Neuron (in vitro differentiated cells): ENCODE measurements at regions not wholly inside any gene's neighbourhood (a gene's known extent, or its start where the extent isn't known, plus 50 kb on each side); places are given as distances from the start of the nearest gene placed in this dataset.
"Not testable (repeated sequence)": the region's sequence is repeated elsewhere in the genome, so short reads cannot be mapped to it uniquely, and the experiment has no call there.

Source experiments
- H2AFZ ChIP-seq: one replicate; pipeline ENCODE4 v1.6.1; 2013; ENCODE audit warnings: low read depth, mild to moderate bottlenecking, inconsistent platforms, low read length, moderate library complexity
- H3K27me3 ChIP-seq: one replicate; pipeline ENCODE4 v1.6.1; 2013; ENCODE audit warnings: low read length; ENCODE audit not compliant: insufficient read depth
- H3K36me3 ChIP-seq: one replicate; pipeline ENCODE4 v1.6.1; 2013; ENCODE audit warnings: low read length; ENCODE audit not compliant: insufficient read depth
- H3K4me1 ChIP-seq: one replicate; pipeline ENCODE4 v1.6.1; 2013; ENCODE audit warnings: low read length; ENCODE audit not compliant: insufficient read depth
- H3K4me3 ChIP-seq: 2 replicates; pipeline ENCODE4 v1.5.1; 2013; ENCODE audit warnings: mild to moderate bottlenecking, low read length, moderate library complexity
- H3K9me3 ChIP-seq: one replicate; pipeline ENCODE4 v1.6.1; 2013; ENCODE audit warnings: low read length

DNA sequence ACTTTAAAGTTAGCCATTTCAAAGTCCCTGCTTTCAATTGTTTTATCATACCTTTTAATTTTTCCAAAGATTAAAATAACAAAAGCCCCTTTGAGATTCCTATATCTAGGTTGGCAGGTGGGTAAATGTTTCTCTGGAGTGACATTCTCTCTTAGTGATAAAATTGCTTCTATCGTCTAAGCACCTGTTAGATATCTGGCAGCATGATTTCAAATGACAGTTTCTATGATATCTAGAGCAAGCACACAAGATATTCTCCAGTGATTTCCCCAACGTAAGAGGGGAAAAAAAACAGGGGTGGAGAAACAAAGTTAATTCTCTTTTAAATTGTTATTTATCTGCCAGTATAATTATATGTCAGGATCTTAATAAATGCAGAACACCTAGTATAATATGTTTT lies 610.2 kb downstream of the DSC3 start:
- H3K27me3 ChIP-seq = no peaks in the 10 kb centered on the region
- H3K4me3 ChIP-seq = no peak overlapping the region
- H2AFZ ChIP-seq = no peak overlapping the region
- H3K36me3 ChIP-seq = no peaks in the 10 kb centered on the region
- H3K9me3 ChIP-seq = no peaks in the 10 kb centered on the region
- H3K4me1 ChIP-seq = no peaks in the 10 kb centered on the region

DNA sequence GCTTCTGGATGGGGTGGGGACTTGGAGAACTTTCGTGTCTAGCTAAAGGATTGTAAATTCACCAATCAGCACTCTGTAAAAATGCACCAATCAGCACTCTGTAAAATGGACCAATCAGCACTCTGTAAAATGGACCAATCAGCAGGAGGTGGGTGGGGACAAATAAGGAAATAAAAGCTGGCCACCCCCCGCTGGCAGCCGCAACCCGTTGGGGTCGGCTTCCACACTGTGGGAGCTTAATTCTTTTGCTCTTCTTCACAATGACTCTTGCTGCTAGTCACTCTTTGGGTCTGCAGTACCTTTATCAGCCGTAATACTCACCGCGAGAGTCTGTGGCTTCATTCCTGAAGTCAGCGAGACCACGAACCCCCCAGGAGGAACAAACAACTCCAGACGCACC lies 623.1 kb downstream of the DSC3 start:
- not testable (repeated sequence) for H3K4me1 ChIP-seq, H3K36me3 ChIP-seq, H3K27me3 ChIP-seq, H3K9me3 ChIP-seq, H3K4me3 ChIP-seq, H2AFZ ChIP-seq

DNA sequence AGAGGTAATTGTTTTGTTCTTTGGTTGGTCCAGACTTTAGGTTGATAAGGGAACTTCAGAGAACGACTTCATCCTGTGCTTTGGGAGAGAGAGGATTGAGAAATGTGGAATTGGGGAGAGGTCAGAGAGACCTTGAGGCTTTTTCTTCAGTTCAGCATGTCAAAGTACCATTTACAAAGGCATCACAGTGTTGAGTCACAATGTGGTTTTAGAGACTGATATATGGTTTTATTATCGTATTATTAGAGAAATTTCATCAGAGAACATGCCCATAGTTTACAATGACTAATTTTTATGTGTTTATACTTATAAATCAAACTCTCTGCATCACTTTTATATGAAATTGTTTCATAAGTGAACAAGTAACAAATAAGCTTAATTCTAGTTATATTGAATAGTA lies 626.6 kb downstream of the DSC3 start:
- no peak overlapping the region for H3K4me3 ChIP-seq
- H2AFZ ChIP-seq = no peak overlapping the region
- H3K27me3 ChIP-seq = no peaks in the 10 kb centered on the region
- H3K9me3 ChIP-seq = no peaks in the 10 kb centered on the region
- no peaks in the 10 kb centered on the region for H3K4me1 ChIP-seq
- H3K36me3 ChIP-seq = no peaks in the 10 kb centered on the region

DNA sequence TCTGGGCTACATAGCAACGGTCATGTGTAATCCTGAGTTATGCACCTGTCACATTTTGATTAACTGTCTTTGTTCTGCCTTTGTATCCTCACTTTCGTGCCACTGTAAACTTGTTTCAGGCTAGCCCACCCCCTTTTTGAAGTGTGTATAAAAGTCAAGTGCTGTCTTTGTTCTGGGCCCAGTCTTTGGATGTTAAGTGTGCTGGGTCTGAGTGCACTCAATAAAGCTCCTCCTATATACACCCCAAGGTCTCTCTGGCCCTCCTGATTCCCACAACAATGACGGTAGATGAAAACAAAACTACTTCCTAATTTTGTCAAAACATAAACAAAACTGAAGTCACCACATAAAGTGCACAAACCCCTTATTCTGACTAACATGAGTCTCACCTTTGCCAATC lies 633.4 kb downstream of the DSC3 start:
- Histone ChIP-seq H3K36me3 (no peaks in the 10 kb centered on the region), H3K4me3 (no peak overlapping the region), H3K27me3 (no peaks in the 10 kb centered on the region), H3K4me1 (no peaks in the 10 kb centered on the region), H2AFZ (no peak overlapping the region), H3K9me3 (no peaks in the 10 kb centered on the region)

DNA sequence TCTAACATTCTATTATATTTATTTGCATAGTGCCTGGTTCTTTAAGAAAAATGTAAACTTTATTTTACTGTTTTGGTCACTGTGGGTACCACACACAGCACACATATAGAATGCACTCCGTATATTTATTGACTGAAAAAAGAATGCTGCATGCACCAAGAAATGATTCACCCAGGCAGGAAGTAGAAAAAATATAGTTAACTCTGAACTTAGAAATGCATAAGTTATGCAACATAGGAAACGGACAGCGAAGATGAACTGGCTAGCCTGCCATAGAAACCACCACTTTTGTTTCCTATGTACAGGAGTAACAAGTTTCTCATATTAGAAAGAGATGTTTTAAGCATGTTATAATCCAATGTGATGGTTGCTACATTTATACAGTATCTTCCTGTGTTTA lies 635.8 kb downstream of the DSC3 start:
- H3K4me1 ChIP-seq = no peaks in the 10 kb centered on the region
- no peaks in the 10 kb centered on the region for H3K9me3 ChIP-seq
- no peaks in the 10 kb centered on the region for H3K27me3 ChIP-seq
- H2AFZ ChIP-seq = no peak overlapping the region
- H3K4me3 ChIP-seq = no peak overlapping the region
- H3K36me3 ChIP-seq = no peaks in the 10 kb centered on the region

DNA sequence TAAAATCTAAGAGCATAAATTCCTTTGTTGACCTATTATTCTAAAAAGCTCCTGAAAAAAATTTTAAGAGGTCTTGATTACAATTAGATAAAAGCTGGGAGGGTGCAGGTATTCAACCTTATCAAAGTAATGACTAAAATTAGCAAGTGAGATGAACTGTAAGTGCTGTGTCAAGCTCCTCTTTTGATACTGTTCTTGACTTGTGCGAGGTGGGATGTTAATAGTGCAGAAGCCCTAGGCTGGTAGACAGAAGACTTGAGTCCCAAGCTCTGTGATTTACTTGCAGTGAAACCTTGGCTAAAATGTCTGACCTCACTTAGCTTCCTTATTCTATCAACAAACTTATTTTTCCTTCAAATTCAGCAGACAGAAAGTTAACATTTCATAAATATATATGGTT lies 637.5 kb downstream of the DSC3 start:
- H3K4me1 ChIP-seq = no peaks in the 10 kb centered on the region
- no peaks in the 10 kb centered on the region for H3K9me3 ChIP-seq
- H2AFZ ChIP-seq = no peak overlapping the region
- H3K36me3 ChIP-seq = no peaks in the 10 kb centered on the region
- no peaks in the 10 kb centered on the region for H3K27me3 ChIP-seq
- no peak overlapping the region for H3K4me3 ChIP-seq

DNA sequence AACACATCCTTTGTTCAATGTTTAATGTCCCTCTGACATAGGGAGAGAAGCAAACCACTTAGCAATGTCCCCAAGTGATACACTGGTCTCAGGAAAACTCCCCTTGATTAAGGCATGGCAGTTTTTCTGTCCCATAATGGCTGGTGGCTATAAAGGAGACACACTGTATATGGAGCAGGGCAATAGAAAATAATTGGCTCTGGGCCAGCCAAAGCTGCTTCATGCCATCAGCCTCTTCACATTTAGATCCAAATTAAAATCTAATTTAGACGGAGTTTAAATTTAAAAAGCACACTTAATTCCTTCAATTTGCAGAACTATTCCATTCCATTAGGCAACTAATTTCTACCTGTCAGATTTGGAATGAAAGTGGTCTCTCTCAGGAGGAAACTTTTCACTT lies 638.1 kb downstream of the DSC3 start:
- Histone ChIP-seq H3K4me1 (no peaks in the 10 kb centered on the region), H3K27me3 (no peaks in the 10 kb centered on the region), H3K4me3 (no peak overlapping the region), H3K36me3 (no peaks in the 10 kb centered on the region), H2AFZ (no peak overlapping the region), H3K9me3 (no peaks in the 10 kb centered on the region)

DNA sequence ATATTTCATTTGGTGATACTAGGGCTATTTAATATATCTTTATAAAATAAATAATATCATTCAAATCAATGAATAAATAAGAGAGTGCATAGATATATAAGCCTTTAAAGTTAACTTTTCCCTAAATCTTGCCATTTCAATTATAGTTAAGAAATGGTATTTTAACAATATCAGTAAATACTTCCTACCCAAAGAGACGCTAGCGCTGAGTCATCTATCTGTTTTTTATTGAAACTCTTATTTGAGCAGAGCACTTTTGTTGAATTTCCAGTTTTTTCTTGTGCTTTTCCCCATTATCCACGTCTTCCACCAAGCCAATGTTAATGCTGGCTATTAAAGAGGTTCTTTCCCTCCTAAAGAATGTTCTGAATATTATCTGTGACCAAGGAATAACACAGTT lies 639.3 kb downstream of the DSC3 start:
- Histone ChIP-seq H3K4me1 (no peaks in the 10 kb centered on the region), H3K9me3 (no peaks in the 10 kb centered on the region), H3K27me3 (no peaks in the 10 kb centered on the region), H2AFZ (no peak overlapping the region), H3K36me3 (no peaks in the 10 kb centered on the region), H3K4me3 (no peak overlapping the region)

DNA sequence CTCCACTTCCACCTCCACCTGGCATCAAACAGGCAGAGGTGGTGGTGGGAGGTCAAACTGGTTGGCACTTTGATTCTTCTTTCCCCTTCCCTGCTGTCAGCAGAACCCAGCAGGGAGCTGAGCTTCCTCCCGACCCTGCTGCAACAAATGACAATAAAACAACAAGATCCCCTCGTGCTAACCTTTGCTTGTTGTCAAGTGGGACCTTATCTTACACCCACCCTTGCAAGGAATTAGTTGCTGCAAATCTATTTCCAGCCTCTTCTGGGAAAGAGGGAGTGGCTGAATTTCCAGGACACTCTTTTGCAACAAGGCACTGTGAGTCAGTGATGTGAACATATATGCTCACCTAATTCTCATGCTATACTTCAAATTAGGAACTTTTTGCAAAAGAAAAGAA lies 655.1 kb downstream of the DSC3 start:
- no peaks in the 10 kb centered on the region for H3K27me3 ChIP-seq
- H3K4me1 ChIP-seq = no peaks in the 10 kb centered on the region
- H2AFZ ChIP-seq = no peak overlapping the region
- no peak overlapping the region for H3K4me3 ChIP-seq
- no peaks in the 10 kb centered on the region for H3K36me3 ChIP-seq
- no peaks in the 10 kb centered on the region for H3K9me3 ChIP-seq

DNA sequence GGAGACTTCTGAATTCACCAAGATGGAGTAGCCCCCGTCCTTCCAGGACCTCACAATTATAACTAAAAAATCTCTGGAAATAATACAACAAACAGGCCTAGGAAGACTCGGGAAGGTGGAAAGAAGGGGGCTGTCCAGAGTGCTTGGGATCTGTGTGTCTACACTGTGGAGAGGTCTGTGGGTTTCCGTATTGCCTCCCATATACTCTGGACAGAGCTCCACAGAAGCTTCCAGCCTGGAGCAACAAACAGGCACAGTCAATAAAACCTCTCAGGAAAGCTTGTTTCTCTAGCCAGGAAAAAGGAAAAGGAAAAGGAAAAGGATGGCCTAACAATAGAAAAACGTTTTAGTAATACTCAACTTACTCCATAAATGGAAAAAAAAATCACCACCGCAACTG lies 655.9 kb downstream of the DSC3 start:
- H3K4me1 ChIP-seq = no peaks in the 10 kb centered on the region
- H3K4me3 ChIP-seq = no peak overlapping the region
- no peak overlapping the region for H2AFZ ChIP-seq
- no peaks in the 10 kb centered on the region for H3K36me3 ChIP-seq
- H3K27me3 ChIP-seq = no peaks in the 10 kb centered on the region
- H3K9me3 ChIP-seq = no peaks in the 10 kb centered on the region

DNA sequence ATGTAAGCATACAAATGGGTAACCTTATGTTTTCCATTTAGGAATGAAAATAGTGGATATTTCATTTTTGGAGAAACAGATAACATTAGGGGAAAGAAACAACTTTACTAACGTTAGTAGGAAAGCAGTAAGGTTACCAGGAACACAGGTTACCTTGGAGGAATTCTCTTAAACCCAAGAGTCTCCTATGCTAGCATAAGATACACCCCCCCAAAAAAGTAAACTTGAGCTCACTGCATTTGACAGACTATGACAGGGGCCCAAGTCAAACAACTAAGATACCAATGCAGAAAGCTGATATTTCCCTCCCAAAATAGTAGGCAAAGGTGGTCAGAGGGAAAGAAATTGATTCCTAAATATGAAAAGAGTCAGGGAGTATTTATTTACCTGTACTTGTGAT lies 656.9 kb downstream of the DSC3 start:
- Histone ChIP-seq H3K4me1 (no peaks in the 10 kb centered on the region), H3K4me3 (no peak overlapping the region), H3K27me3 (no peaks in the 10 kb centered on the region), H2AFZ (no peak overlapping the region), H3K36me3 (no peaks in the 10 kb centered on the region), H3K9me3 (no peaks in the 10 kb centered on the region)

DNA sequence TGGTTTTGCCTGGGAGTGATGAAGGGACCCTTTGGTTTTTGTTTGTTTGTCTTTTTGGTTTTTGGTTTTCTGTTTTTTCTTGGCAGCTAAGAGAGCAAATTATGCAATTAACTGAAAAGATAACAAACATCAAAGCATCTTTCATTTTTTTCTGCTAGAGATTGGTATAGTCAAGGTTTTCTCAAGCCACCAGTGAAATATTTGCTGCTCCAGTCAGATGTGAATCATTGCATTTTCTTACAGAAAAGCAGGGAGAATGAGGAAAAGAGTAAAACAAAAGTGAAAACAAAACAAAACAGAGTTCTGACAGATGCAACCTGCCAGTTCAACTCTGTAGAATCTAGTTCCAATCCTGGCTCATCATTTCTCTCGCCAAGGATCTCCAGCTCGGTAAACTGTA lies 660.7 kb downstream of the DSC3 start:
- no peak overlapping the region for H2AFZ ChIP-seq
- no peaks in the 10 kb centered on the region for H3K9me3 ChIP-seq
- H3K27me3 ChIP-seq = no peaks in the 10 kb centered on the region
- no peaks in the 10 kb centered on the region for H3K4me1 ChIP-seq
- H3K36me3 ChIP-seq = no peaks in the 10 kb centered on the region
- H3K4me3 ChIP-seq = no peak overlapping the region

DNA sequence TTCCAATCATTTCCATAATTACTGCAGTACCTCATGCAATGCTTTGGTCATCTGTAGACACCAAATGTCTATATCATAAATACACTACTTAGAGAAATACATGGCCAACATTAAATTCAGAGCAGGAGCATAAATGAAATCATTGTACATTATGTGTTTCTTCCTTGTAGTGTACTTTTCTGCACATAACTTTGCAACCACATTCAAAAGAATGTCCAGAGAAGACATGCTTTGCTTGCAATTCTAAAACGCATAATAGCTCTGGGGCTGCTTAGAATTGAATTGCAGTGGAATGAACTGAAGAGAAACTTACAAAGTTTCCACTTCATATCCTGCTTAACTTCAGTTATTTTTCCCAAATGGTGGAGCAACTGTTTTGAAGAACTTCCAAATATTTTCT lies 664.4 kb downstream of the DSC3 start:
- H3K4me1 ChIP-seq = no peaks in the 10 kb centered on the region
- no peaks in the 10 kb centered on the region for H3K36me3 ChIP-seq
- no peaks in the 10 kb centered on the region for H3K27me3 ChIP-seq
- no peaks in the 10 kb centered on the region for H3K9me3 ChIP-seq
- no peak overlapping the region for H3K4me3 ChIP-seq
- H2AFZ ChIP-seq = no peak overlapping the region

DNA sequence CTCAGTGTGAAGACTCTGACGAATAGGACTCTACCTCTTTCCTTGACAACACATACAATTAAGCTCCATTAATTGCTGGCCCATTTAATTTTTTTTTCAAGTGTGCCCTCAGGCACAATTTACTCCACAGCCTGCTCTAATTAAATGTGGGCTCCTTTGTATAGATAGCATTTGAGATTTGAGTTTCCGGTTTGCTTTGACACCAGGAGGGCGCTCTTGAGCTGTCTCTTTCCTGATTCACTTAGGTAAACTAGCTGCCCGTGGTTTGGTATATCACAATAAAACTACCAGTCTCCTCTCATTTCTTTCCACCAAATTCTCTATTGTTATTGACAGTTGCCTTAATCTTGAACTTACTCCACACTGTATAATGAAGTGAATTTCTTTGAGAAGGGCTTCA lies 666.0 kb downstream of the DSC3 start:
- Histone ChIP-seq H3K4me1 (no peaks in the 10 kb centered on the region), H3K9me3 (no peaks in the 10 kb centered on the region), H3K27me3 (no peaks in the 10 kb centered on the region), H3K36me3 (no peaks in the 10 kb centered on the region), H2AFZ (no peak overlapping the region), H3K4me3 (no peak overlapping the region)
